Stimulated activated CD8-positive, alpha-beta memory T cell treated with anti-CD3 and anti-CD28 coated beads, Interleukin-2, amount 100 ng/mL, for 48 hours (primary cell): ENCODE measurements at regions not wholly inside any gene's neighbourhood (a gene's known extent, or its start where the extent isn't known, plus 50 kb on each side); places are given as distances from the start of the nearest gene placed in this dataset.
"Not testable (repeated sequence)": the region's sequence is repeated elsewhere in the genome, so short reads cannot be mapped to it uniquely, and the experiment has no call there.

ENCODE experiments used
- DNase-seq, 2 donors: peaks; one replicate each; pipeline ENCODE4 v3.0.0-alpha.2; 2020; ENCODE audit warnings: low read depth in 2 of 2

- no peak for DNase-seq
These were observed 209.5 kb upstream of the GALNT2 start for GRCh38 chr1:229857585-229857984.

GRCh38 chr1:229859026-229859425 lies 208.0 kb upstream of the GALNT2 start:
- DNase-seq, result no peak

GRCh38 chr1:229860926-229861325 lies 206.1 kb upstream of the GALNT2 start:
- DNase-seq, result no peak

- no peak for DNase-seq
These were observed 204.8 kb upstream of the GALNT2 start for GRCh38 chr1:229862017-229862774.

- DNase-seq, result no peak
These were observed 203.1 kb upstream of the GALNT2 start for GRCh38 chr1:229863651-229864545.

- no peak for DNase-seq
These were observed 202.3 kb upstream of the GALNT2 start for GRCh38 chr1:229864686-229865230.

GRCh38 chr1:229865321-229865720 lies 201.7 kb upstream of the GALNT2 start:
- not testable (repeated sequence) for DNase-seq

- DNase-seq, result no peak
These were observed 199.3 kb upstream of the GALNT2 start for GRCh38 chr1:229867726-229868125.

GRCh38 chr1:229869240-229869639 lies 197.8 kb upstream of the GALNT2 start:
- no peak for DNase-seq

- no peak for DNase-seq
These were observed 197.4 kb upstream of the GALNT2 start for GRCh38 chr1:229869687-229870086.

- no peak for DNase-seq
These were observed 196.7 kb upstream of the GALNT2 start for GRCh38 chr1:229870381-229870780.

GRCh38 chr1:229871078-229871676 lies 195.9 kb upstream of the GALNT2 start:
- DNase-seq, result no peak

- DNase-seq, result no peak
These were observed 192.9 kb upstream of the GALNT2 start for GRCh38 chr1:229874136-229874535.

GRCh38 chr1:229874609-229875008 lies 192.4 kb upstream of the GALNT2 start:
- DNase-seq, result no peak

- no peak for DNase-seq
These were observed 192.0 kb upstream of the GALNT2 start for GRCh38 chr1:229875086-229875485.

GRCh38 chr1:229879746-229880145 lies 187.3 kb upstream of the GALNT2 start:
- DNase-seq, result no peak

- no peak for DNase-seq
These were observed 186.5 kb upstream of the GALNT2 start for GRCh38 chr1:229880271-229881170.

GRCh38 chr1:229882621-229883020 lies 184.4 kb upstream of the GALNT2 start:
- DNase-seq, result no peak

- DNase-seq, result no peak
These were observed 183.4 kb upstream of the GALNT2 start for GRCh38 chr1:229883504-229884200.

GRCh38 chr1:229884765-229885164 lies 182.3 kb upstream of the GALNT2 start:
- no peak for DNase-seq
